Esophagus muscularis mucosa (tissue), 3 donors: ENCODE measurements at regions not wholly inside any gene's neighbourhood (a gene's known extent, or its start where the extent isn't known, plus 50 kb on each side); places are given as distances from the start of the nearest gene placed in this dataset.

Experiments
- POLR2A ChIP-seq: fragments of 450-650 bp; IDR thresholded peaks from one replicate; pipeline ENCODE4 v1.6.1; 2017; ENCODE audit warnings: antibody characterized with exemption, moderate library complexity, mild to moderate bottlenecking, low read depth
- TF ChIP-seq, protein P1 (sequence below), 3 experiments: fragments of 200-600 bp in 2 of 3; fragments of 450-650 bp in 1 of 3; sonication (generic) in 2 of 3; IDR thresholded peaks; one replicate each; pipeline ENCODE4 v1.5.1; 2017 to 2019; ENCODE audit warnings: antibody characterized with exemption in 3 of 3, mild to moderate bottlenecking in 2 of 3, moderate library complexity in 1 of 3

GRCh38 chr11:116066777-116067176 lies 562.6 kb upstream of the CADM1 start:
- TF ChIP-seq, protein P1, sequence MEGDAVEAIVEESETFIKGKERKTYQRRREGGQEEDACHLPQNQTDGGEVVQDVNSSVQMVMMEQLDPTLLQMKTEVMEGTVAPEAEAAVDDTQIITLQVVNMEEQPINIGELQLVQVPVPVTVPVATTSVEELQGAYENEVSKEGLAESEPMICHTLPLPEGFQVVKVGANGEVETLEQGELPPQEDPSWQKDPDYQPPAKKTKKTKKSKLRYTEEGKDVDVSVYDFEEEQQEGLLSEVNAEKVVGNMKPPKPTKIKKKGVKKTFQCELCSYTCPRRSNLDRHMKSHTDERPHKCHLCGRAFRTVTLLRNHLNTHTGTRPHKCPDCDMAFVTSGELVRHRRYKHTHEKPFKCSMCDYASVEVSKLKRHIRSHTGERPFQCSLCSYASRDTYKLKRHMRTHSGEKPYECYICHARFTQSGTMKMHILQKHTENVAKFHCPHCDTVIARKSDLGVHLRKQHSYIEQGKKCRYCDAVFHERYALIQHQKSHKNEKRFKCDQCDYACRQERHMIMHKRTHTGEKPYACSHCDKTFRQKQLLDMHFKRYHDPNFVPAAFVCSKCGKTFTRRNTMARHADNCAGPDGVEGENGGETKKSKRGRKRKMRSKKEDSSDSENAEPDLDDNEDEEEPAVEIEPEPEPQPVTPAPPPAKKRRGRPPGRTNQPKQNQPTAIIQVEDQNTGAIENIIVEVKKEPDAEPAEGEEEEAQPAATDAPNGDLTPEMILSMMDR (IDR thresholded peaks at IDR 0.05): no peak
- no peak for TF ChIP-seq POLR2A
